CD14-positive monocyte (primary cell): ENCODE measurements at regions not wholly inside any gene's neighbourhood (a gene's known extent, or its start where the extent isn't known, plus 50 kb on each side); places are given as distances from the start of the nearest gene placed in this dataset.

ENCODE experiments used
- DNase-seq, 3 donors: peaks; one replicate each; pipeline ENCODE4 v3.0.0-alpha.2; 2011 to 2022
- H2AFZ ChIP-seq: 2 replicates; pipeline ENCODE4 v1.6.0; 2012; ENCODE audit warnings: mild to moderate bottlenecking, low read depth, low read length, inconsistent platforms; ENCODE audit not compliant: insufficient read depth, poor library complexity, severe bottlenecking
- H3K27ac ChIP-seq, 2 donors: 1 replicate in 1 of 2; 2 replicates in 1 of 2; pipeline ENCODE4 v1.5.1; 2012 to 2013; ENCODE audit warnings: low read length in 2 of 2, control low read depth in 1 of 2, inconsistent platforms in 1 of 2, low read depth in 1 of 2, mild to moderate bottlenecking in 1 of 2
- H3K27me3 ChIP-seq, 2 donors: one replicate each; pipeline versions ENCODE4 v1.6.0 to v1.6.1; 2011 to 2013; ENCODE audit warnings: low read length in 2 of 2; ENCODE audit not compliant: control insufficient read depth in 2 of 2, insufficient read depth in 2 of 2
- H3K36me3 ChIP-seq, 2 donors: replicated peaks in 1 of 2; 1 replicate in 1 of 2; 2 replicates in 1 of 2; pipeline versions ENCODE4 v1.5.1 to v1.6.1; 2012 to 2013; ENCODE audit warnings: low read length in 2 of 2, control low read depth in 1 of 2, inconsistent platforms in 1 of 2, mild to moderate bottlenecking in 1 of 2; ENCODE audit not compliant: insufficient read depth in 2 of 2, control insufficient read depth in 1 of 2
- H3K4me1 ChIP-seq, 2 donors: 1 replicate in 1 of 2; 2 replicates in 1 of 2; pipeline versions ENCODE4 v1.5.1 to v1.6.1; 2012 to 2013; ENCODE audit warnings: low read length in 2 of 2, control low read depth in 1 of 2, inconsistent platforms in 1 of 2, mild to moderate bottlenecking in 1 of 2, moderate library complexity in 1 of 2; ENCODE audit not compliant: insufficient read depth in 2 of 2, control insufficient read depth in 1 of 2
- H3K4me2 ChIP-seq: replicated peaks from 2 replicates; pipeline ENCODE3; 2012; ENCODE audit warnings: low read length, moderate library complexity, mild to moderate bottlenecking; ENCODE audit not compliant: poor library complexity, severe bottlenecking; ENCODE audit errors: extremely low read depth
- H3K4me3 ChIP-seq, 3 experiments: fragments of 200-600 bp in 1 of 3; sonication (generic) in 1 of 3; replicated peaks in 1 of 3; 1 replicate in 2 of 3; 2 replicates in 1 of 3; pipeline ENCODE4 v1.5.1; 2011 to 2013; ENCODE audit warnings: low read length in 3 of 3, mild to moderate bottlenecking in 3 of 3, control low read depth in 2 of 3, low read depth in 2 of 3, inconsistent platforms in 1 of 3, moderate library complexity in 1 of 3
- H3K79me2 ChIP-seq: 2 replicates; pipeline ENCODE4 v1.6.0; 2012; ENCODE audit warnings: mild to moderate bottlenecking, control low read depth, inconsistent platforms, low read length, moderate library complexity; ENCODE audit not compliant: insufficient read depth
- H3K9ac ChIP-seq: 2 replicates; pipeline ENCODE4 v1.6.0; 2017; ENCODE audit warnings: low read length, mild to moderate bottlenecking; ENCODE audit not compliant: insufficient read depth, poor library complexity, severe bottlenecking
- H3K9me3 ChIP-seq, 2 donors: replicated peaks in 1 of 2; 1 replicate in 1 of 2; 2 replicates in 1 of 2; pipeline versions ENCODE4 v1.5.1 to v1.6.1; 2012 to 2013; ENCODE audit warnings: low read length in 2 of 2, control low read depth in 1 of 2; ENCODE audit not compliant: control insufficient read depth in 1 of 2, insufficient read depth in 1 of 2
- H4K20me1 ChIP-seq: 2 replicates; pipeline ENCODE4 v1.6.0; 2012; ENCODE audit warnings: mild to moderate bottlenecking, low read length, control low read depth, moderate library complexity; ENCODE audit not compliant: insufficient read depth
- H3K27ac Mint-ChIP-seq, 7 donors: one replicate each; pipeline ENCODE4 v1.8.0; 2020; ENCODE audit warnings: mild to moderate bottlenecking in 7 of 7, mixed read lengths in 7 of 7, moderate library complexity in 6 of 7, inconsistent platforms in 2 of 7
- H3K27me3 Mint-ChIP-seq, 3 donors: one replicate each; pipeline ENCODE4 v1.8.0; 2021 to 2022; ENCODE audit warnings: low read depth in 3 of 3, mild to moderate bottlenecking in 3 of 3, mixed read lengths in 3 of 3, moderate library complexity in 3 of 3, inconsistent platforms in 1 of 3
- H3K36me3 Mint-ChIP-seq, 2 donors: one replicate each; pipeline ENCODE4 v1.8.0; 2020; ENCODE audit warnings: mixed read lengths in 2 of 2, inconsistent platforms in 1 of 2, mild to moderate bottlenecking in 1 of 2
- H3K4me1 Mint-ChIP-seq: one replicate; pipeline ENCODE4 v1.8.0; 2020; ENCODE audit warnings: mild to moderate bottlenecking, mixed read lengths
- H3K4me3 Mint-ChIP-seq, 2 donors: one replicate each; pipeline ENCODE4 v1.8.0; 2020; ENCODE audit warnings: mild to moderate bottlenecking in 2 of 2, mixed read lengths in 2 of 2, moderate library complexity in 1 of 2
- H3K9me3 Mint-ChIP-seq, 7 donors: one replicate each; pipeline ENCODE4 v1.8.0; 2020 to 2022; ENCODE audit warnings: mixed read lengths in 7 of 7, mild to moderate bottlenecking in 6 of 7, moderate library complexity in 6 of 7, inconsistent platforms in 2 of 7
- CTCF ChIP-seq: fragments of 200-600 bp; IDR thresholded peaks from one replicate; pipeline ENCODE4 v1.8.0; 2022; ENCODE audit warnings: antibody characterized with exemption, mild to moderate bottlenecking
- WGBS: methylation state at CpG from one replicate; pipeline ENCODE4 v1.1.5; 2013; ENCODE audit warnings: missing lambda C conversion rate; ENCODE audit not compliant: insufficient coverage; 5-methylcytosine and 5-hydroxymethylcytosine counted together
- intact Hi-C, 2 donors: fragments of 100-400 bp; cut with micrococcal nuclease; formaldehyde crosslinking; loops; one replicate each; pipeline versions ENCODE4 v1.15.0 to v1.15.1; 2023

- intact Hi-C loops: no loop called here
- Histone ChIP-seq H3K9me3 (no peaks in the 10 kb centered on the region), H4K20me1 (no peaks in the 10 kb centered on the region), H2AFZ (no peak overlapping the region), H3K27me3 (no peaks in the 10 kb centered on the region), H3K4me3 (no peak overlapping the region), H3K9ac (no peak overlapping the region), H3K4me2 (no peak overlapping the region), H3K27ac (no peak overlapping the region), H3K4me1 (no peaks in the 10 kb centered on the region), H3K36me3 (no peaks in the 10 kb centered on the region), H3K79me2 (no peaks in the 10 kb centered on the region)
- 87% methylated on average over 4 of the region's 6 CpGs for WGBS
- Mint-ChIP-seq H3K4me1 (no peaks in the 10 kb centered on the region), H3K27ac (no peak overlapping the region), H3K36me3 (no peaks in the 10 kb centered on the region), H3K4me3 (no peak overlapping the region), H3K27me3 (no peaks in the 10 kb centered on the region), H3K9me3 (peaks cover 0 to 3% (median under 1%) of the 10 kb centered on the region in 7 donors)
- no peak for TF ChIP-seq CTCF
- DNase-seq: no peak
These were observed 1374.2 kb downstream of the FAM181B start for GRCh38 chr11:81359476-81359875.

- intact Hi-C loops: no loop called here
- no peaks in the 10 kb centered on the region for H3K79me2 ChIP-seq
- no peaks in the 10 kb centered on the region for H4K20me1 ChIP-seq
- H3K4me2 ChIP-seq: no peak overlapping the region
- no peaks in the 10 kb centered on the region for H3K27me3 ChIP-seq
- H3K4me1 Mint-ChIP-seq: no peaks in the 10 kb centered on the region
- no peaks in the 10 kb centered on the region for H3K36me3 Mint-ChIP-seq
- no peaks in the 10 kb centered on the region for H3K4me1 ChIP-seq
- no peak overlapping the region for H3K4me3 ChIP-seq
- H3K27ac Mint-ChIP-seq: no peak overlapping the region
- no peak overlapping the region for H3K9ac ChIP-seq
- no peak overlapping the region for H3K4me3 Mint-ChIP-seq
- no peak for DNase-seq
- H2AFZ ChIP-seq: no peak overlapping the region
- H3K36me3 ChIP-seq: no peaks in the 10 kb centered on the region
- no peak for TF ChIP-seq CTCF
- H3K9me3 ChIP-seq: no peaks in the 10 kb centered on the region
- H3K27ac ChIP-seq: no peak overlapping the region
- H3K9me3 Mint-ChIP-seq: peaks cover 0 to 5% (median 0%) of the 10 kb centered on the region in 7 donors
- no peaks in the 10 kb centered on the region for H3K27me3 Mint-ChIP-seq
- WGBS: 100% methylated on average over 2 of the region's 6 CpGs
These were observed 1388.1 kb downstream of the FAM181B start for GRCh38 chr11:81345609-81346008.
